Nucleus accumbens (tissue), 56 donors: ENCODE measurements at regions not wholly inside any gene's neighbourhood (a gene's known extent, or its start where the extent isn't known, plus 50 kb on each side); places are given as distances from the start of the nearest gene placed in this dataset.
A peak's percentile ranks its signal among the peaks of the same experiment; 100 is the strongest.

Experiments used
- DNase-seq, 56 donors: peaks; one replicate each; lab custom pipeline; 2025; lab: John Stamatoyannopoulos, UW

DNA sequence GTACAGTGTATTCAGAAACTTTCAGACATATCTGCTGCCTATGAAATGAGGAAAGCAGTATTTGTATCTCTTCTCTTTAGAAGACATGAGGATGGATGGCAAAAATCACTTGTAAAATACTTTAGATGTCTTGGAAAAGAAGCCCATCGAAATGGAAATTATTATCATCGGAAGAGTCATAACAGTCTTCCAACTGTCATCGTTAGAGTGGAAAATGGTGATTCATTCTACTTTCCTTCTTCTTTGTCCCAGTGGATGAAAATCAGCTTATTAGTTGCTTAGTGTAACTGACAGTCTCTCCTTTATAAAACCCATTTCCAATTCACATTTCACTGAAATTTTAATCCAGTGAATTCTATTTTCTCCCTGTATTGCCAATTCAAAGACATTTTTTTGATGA, 1323.7 kb upstream of the PIK3C3 start:
- no peak for DNase-seq

DNA sequence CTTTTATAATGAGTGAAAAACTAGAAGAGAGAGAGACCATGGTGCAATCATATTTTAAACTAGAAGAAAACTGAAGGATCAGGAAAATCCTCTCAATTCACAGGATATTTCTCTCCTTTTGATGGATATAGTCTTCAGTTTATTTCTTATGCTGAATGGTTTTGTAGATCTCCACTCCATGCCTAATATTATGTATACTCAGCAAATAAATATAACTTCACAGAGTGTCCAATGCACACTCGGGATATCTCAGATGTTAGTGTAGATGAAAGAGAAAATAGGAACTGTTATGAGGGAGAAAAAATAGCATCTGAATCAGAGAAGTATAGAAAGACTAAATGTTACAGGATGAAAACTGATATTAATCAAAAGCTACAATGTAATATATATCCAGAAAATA, 1324.5 kb upstream of the PIK3C3 start:
- no peak for DNase-seq

DNA sequence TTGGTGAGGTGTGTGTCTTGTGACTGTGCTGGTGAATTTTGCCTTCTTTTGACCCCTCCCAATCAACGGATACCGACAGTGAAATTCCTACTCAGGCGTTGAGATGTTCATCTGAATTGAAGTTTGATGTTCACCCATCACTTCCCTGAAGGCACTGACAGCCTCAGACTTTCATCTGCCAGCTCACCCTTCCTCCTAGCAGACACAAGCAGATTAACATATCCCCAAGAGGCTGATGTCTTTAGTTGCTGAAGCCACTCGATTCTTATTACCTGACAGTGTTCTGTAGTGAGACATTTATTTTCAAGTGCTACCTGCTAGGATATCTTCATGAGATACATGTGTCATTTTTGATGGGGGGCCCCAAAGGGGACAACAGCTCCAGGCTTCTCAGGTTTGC, 1330.1 kb upstream of the PIK3C3 start:
- DNase-seq: no peak

DNA sequence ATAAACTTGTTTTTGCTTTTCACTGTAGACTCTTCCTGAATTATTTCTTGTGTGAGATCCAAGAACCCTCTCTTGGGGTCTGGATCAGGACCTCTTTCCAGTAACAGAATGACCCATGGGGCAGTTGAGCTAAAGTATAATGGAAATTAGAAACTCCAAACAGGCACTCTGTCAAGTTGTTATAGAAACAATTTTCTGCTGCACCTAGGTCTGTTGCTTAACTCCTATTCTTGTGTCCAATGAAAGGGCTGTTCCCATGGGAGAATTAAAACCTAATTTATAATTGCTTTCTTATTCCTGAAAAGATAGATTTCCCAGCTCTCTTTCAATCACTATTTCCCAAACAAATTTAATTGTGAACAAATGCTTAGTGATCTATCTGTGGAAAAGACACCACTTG, 1341.3 kb upstream of the PIK3C3 start:
- DNase-seq: no peak

DNA sequence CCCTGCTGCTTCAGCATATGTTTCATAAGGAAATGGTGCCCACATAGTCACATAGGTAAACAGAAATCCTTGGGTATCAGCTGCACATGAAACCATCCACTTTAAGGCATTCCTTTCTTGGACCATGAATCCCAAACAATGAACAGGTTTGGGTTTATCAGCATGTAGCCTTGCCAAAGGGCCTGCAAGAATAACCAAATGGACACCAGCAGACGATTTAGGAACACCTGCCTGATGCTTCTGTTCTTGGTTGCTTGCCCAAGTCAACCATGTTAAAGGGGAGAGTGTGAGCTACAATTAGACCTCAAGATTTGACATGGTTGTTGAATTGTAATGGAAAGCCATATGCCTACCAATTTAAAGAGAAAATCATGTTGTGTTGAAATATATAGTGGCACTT, 1342.7 kb upstream of the PIK3C3 start:
- DNase-seq: no peak

DNA sequence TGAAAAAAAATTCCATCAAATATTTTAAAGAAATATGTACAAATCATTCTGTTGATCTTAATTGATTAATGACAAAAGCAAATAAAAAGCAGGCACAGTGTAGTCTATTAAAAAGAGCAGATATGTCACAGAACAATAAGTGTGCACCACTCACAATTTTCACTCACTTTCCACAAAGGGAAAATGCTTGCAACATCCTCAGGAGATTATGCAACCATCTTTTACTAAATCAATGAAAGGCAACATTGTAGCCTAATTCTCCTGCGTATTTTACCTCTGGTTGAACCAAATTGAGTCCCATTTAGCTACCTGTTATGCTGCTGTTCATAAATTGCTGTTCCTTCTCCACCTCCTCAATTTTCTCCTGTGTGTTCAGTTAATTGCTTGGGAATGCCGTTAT, 1346.8 kb upstream of the PIK3C3 start:
- no peak for DNase-seq

DNA sequence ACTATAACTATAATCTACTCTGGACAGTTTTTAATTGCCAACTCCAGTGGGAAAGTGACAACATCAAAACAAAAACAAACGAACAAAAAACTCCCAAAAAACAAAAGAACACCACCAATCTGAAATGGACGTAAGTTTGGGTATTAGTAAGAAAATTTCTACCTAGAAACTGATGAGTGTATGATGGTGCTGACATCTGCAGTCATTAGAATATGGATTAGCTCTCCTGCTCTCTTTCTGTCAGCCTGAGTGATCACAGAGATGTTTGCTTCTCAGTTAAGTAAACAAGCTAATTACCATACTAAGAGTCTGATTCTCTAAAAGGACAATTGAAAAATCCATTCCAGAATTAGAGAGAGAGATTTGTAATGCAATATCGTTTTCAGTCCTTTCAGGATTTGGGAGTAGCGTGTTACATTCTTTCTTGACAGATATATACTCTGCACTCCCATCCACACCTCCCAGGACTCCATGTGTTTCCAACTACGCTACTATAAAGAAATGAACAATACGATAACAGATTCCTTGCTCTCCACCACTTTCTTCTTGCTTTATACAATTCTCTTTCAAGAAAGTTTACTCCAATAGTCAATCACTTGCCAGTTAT, 1347.4 kb upstream of the PIK3C3 start:
- DNase-seq: no peak

DNA sequence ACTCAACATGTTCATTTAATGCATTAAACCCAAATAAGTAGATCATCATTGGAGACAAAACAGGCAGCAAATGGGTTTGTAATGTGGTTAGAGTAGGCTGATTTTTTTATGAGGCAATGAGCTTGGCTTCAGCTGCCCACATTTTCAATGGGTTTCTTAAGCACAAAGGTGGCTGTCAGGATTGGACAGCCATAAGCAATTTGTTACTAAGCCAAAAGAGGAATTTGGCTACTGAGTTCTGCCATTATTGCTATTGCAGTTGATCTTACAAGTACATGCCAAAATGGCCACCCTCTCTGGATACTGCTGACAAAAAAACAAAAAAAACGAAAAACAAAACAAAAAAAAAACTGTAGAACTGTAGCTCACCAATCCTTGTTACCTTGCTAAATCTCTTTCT, 1348.0 kb upstream of the PIK3C3 start:
- no peak for DNase-seq

DNA sequence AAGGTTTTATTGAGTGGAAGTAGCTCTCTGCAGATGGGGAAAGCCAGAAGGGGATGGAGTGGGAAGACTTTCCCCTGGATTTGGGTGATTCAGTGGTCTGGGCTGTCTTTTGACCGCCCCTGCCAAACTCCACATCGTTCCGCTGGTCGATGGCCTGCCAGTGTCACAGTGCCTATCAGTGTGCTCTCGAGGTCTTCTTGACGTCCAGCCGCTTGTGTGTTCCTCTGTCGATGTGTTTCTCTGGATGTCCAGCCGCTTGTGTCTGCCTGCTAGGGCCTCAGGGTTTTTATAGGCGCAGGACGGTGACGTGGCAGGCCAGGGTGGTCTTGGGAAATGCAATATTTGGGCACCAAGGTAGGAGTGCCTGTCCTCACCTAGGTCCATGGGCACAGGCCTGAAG, 1371.4 kb upstream of the PIK3C3 start:
- no peak for DNase-seq

DNA sequence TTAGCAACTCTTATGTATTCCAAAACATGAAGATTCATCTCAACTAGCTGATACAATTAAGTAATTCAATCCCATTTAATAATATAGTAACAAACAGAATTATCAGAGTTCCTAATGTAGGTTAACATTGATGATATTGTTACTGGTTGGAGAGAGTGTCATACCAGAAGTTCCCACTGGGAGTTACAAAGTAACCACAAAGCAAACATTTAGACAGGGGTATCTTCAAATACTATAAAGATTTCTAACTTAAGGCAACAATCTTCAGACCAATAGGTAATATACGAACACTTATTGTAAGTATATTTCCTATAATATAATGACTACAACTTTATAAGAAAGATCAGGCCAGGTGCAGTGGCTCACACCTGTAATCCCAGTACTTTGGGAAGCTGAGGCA, 1372.9 kb upstream of the PIK3C3 start:
- DNase-seq: no peak

DNA sequence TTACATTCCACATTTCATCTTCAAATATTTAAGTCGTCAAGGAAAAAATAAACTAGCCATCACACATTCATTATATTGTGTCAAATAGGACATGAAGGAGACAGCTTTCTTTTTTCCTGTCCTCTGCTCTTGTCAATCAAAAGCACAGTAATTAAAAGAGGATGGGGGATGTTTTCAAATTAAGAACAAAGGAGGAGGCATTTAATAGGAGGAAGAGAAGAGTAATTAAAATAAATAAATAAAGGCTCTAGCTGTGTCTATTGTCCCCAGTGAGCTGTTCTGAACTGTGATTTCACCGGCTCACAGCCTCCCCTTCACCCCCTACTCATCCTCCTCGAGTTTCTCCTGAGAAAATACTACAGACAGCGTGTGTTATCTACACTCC, 1377.1 kb upstream of the PIK3C3 start:
- no peak for DNase-seq

DNA sequence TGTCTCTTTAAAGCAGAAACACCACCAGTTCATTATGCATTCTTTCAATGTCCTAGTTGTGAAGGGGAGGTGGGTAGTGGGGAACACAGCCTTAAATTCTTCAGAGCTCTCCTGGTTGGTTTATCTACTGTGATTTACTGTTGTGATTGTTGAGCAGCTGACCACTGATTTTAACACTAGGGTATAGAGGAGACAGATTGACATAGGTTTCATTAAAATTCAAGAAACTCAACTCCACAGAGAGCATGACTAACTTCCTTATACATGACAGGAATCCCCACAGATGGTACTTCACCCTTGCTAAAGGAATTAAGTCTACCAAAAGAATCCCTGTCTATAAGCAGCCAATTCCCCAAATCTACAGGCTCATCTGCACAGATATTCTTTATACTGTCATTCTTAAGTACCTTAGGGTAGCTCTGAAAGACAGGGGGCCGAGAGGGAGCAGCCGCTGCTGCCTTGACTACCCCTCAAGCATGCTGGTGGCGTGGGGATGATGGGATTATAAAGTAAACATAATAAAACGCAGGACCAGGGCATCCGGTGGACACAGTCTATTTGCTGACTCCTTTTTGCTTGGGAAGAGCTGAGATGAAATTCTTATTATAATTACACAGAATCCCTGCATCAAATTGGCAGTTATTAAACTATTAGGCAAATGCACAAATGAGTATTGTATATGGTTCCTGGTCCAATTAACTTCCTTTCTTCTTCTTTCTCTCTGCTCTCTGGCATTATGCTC, 1377.6 kb upstream of the PIK3C3 start:
- no peak for DNase-seq

DNA sequence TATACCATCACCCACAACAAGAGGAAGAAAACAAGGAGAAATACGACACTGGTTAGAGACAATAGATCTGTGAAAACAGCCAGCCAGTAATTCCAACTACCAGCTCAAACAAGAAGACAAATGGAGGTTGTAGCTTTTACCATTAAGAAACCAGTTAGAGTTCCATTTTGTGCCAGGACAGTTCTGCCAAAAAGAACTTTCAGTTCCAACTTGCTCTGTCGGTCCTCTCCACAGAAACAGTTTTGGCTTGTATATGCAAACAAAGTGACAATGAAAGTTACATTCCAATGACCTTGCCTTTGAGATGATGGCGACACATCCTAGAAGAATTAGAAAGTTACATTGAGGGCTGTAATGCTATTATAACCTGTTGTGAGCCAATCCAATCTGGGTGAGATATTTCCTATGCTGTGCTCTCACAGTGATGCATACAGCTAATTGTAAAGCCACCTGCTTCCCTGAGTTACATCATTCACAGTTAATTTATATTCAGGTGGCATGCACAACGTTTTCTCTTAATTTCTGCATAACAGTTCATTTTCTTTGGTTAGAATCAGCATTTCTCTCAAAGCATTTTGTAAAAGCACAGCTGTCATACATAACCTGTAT, 1378.4 kb upstream of the PIK3C3 start:
- DNase-seq: no peak

DNA sequence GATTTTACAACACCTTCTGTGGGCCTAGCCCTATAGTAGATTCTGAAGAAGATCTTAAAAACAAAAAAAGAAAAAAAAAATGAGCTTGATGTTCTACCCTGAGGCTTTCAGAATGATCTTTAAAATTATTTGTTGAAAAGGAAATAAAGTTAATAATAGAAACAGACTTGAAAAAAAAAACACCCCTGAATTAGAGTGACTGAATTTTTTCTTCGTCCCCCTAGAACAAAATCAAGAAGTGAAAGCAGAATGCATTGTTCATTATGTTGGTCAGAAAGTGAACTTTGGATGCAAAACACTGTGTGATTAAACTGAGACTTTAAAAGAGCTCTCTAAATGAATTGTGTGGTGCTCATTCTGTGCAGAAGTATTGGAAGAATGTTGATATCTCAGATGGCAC, 1384.4 kb upstream of the PIK3C3 start:
- DNase-seq: no peak

DNA sequence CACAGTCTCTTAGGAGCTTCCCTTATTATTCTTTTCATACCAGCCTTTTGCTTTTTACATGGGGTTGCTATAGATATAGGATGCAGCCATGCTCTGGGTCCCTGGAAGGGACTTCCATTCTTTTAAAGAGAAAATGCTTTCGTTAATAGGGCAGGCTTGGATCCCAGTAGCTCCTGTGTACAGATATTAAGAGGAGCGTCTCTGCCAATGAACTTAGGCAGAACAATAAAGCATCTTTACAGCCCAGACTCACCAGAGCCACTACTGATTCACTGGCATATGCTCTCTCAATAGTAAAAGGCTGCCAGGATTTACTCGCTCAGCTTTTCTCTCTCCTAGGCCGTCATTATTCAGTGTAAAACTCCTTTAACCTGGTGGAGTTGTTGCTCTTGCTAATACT, 1385.4 kb upstream of the PIK3C3 start:
- DNase-seq: no peak

DNA sequence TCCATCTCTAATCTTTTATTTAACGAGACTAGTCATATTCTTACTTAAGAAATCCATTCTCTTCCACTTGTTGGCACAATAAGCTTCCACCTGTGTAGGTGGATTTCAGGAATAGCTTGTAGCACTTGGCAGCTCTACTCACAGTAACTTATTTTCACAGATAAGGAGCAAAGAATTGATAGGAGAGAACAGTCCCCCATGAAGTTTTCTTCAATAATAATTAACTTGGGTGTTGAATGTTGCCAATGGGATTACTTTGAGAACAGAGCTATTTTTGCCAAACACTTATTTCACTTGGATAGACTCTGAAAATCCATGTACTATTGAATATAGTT, 1388.6 kb upstream of the PIK3C3 start:
- DNase-seq: no peak

DNA sequence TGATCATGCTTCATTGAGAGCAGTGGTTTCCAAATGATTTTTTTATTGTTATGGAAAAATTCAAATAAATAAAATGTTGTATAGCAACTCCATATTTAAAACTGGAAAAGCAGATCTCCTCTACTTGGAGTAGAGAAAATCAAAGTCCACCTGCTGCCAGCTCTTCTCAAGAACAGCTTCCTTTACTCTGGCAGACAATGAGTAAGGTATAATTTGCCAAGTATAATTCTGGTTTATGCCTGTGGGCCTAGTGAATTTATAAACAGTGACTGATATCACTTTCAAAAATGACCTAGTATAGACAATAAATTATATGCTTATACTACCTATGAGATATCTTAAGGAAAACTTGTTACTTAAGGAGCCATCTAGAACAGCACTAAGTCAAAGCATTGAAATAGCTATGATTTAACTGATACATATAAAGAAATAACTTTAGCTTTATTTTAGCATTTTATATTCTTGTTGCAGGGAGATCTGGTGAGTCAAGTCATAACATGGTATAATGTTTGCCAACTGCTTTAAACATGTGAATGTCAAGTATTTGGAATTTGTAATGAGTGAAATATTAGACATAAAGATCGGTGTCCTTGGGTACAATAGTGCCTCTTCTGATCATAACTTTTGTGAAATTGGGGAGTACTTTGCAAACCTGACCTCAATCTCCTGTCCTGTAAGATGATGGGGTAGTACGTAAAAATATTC, 1389.1 kb upstream of the PIK3C3 start:
- DNase-seq: no peak

DNA sequence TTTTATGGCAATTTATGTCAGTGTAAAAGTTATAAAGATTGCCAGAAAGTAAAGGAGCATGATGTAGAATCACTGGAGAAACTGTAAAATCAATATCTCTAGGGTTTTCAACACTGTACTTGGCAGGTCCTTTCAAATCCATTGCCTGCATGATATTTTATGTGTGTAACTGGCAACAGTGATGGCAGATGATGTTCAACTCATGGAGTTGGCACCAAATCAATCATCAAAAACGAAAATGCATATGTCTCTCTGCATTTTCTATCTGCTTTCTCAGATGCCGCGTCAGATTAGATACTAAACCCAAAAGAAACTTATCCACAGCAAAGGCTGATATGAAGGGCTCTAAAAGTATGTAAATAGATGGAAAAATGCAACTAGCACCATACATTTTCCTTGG, 1395.5 kb upstream of the PIK3C3 start:
- no peak for DNase-seq

DNA sequence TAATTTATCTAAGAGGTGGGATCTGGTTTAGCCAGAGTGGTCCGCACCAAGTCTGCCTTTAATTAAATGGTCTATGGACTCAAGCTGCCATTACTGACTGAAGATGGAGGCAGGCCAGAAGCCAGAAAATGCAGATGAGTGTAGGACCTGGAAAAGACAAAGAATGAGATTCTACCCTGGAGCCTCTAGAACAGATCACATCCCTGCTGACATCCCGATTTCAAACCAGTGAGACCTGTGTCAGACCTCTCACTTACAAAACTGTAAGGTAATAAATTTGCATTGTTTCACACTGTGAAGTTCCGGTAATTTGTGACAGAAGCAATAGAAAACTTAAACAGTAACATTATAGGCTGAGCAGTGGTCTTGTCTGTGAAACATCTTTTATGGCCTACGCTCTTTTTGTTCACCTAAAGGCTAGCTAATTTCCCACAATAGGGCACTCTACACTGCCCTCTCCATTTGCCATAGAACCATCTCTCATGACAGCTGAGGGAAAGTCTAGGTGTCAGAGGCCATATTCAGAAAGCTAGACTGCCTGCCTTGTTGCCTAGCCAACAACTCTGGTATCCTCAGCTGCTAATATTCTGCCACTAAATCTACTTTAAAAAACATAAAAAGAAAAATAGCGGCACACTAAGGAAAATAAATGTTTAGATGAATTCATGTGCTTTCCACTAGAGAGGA, 1396.2 kb upstream of the PIK3C3 start:
- no peak for DNase-seq

DNA sequence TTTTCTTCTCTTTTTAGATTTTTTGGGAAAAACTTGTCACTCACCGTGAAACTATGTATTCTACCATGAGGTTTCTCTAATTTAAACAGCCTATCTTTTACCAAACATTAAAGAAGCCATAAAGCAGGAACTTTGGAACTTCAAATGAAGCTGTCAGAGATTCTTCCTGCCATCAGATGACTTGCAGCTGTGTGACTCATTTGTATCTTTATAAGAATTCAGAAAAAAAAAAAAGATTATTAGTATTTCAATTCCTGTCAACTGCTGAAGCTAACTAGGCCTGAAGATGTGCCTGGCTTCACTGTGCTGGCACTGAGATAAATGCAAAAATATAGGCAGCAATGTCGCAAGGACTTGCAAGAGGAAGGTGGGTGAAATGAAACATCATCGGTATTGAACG, 1399.1 kb upstream of the PIK3C3 start:
- peak in 7 of 56 donors; percentile 3 to 23 (median 7) for DNase-seq

DNA sequence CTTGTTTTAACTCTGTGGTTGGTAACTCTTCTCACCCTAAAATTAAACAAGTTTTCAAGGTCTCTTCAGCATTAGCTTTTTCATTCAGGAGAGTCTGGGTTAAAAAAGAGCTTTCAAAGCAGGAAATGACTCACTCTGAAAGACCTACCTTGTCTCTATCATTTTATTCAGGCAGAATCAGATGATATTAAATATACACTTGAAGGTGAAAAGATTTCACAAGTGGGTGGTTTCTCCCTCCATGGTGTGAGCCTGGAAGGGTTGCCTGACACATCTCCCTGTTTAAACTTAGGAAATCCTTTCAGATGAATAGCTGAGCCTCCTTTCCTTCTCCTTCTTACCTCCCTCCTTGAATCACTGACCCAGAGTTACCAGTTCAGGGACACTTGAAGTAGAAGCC, 1402.0 kb upstream of the PIK3C3 start:
- peak in 5 of 56 donors; percentile 1 to 18 (median 7) for DNase-seq
